ENCODE measurements at regions not wholly inside any gene's neighbourhood (a gene's known extent, or its start where the extent isn't known, plus 50 kb on each side); places are given as distances from the start of the nearest gene placed in this dataset.

GRCh38 chr7:51482976-51483375 lies 166.4 kb upstream of the COBL start (continued):
- TF ChIP-seq CHD1 (IDR thresholded peaks at IDR 0.05; ENCODE audit: low read depth, low read length) = no peak
- no peak for TF ChIP-seq SIRT6 (IDR thresholded peaks at IDR 0.05; ENCODE audit: low read length)
- no peak for TF ChIP-seq SP1 (IDR thresholded peaks at IDR 0.05; ENCODE audit: low read depth, low read length)
- no peak for TF ChIP-seq ZNF274 (IDR thresholded peaks at IDR 0.05; ENCODE audit: borderline replicate concordance, extremely low read depth, low read length)
- no peak for TF ChIP-seq KDM1A (IDR thresholded peaks at IDR 0.05; ENCODE audit: borderline replicate concordance, low read length)
- no peak for TF ChIP-seq GABPA (IDR thresholded peaks at IDR 0.05; ENCODE audit: borderline replicate concordance, insufficient read depth, low read length)

Measured in H1 (cell line).